ENCODE measurements at regions not wholly inside any gene's neighbourhood (a gene's known extent, or its start where the extent isn't known, plus 50 kb on each side); places are given as distances from the start of the nearest gene placed in this dataset.

GRCh38 chr10:7100032-7100702 lies 310.7 kb downstream of the SFMBT2 start:
- WGBS (ENCODE audit: insufficient coverage), result 75% methylated on average over 1 of the region's 8 CpGs
- CTCF ChIA-PET, result no interaction called here
- Histone ChIP-seq H3K27me3 (replicated peaks in 1 of 2; ENCODE audit: control insufficient read depth in 2 of 2, extremely low read depth in 1 of 2, insufficient read depth in 2 of 2, low read length in 1 of 2) (no peaks in the 10 kb centered on the region), H3K27ac (ENCODE audit: low read length) (no peak overlapping the region), H3K4me3 (ENCODE audit: control insufficient read depth in 1 of 2, extremely low read depth in 1 of 2, low read length in 1 of 2) (no peak overlapping the region), H3K4me1 (ENCODE audit: control insufficient read depth in 1 of 2, extremely low read depth in 1 of 2, insufficient read depth in 2 of 2, low read length in 2 of 2) (no peaks in the 10 kb centered on the region), H3K36me3 (ENCODE audit: control insufficient read depth in 2 of 2, extremely low read depth in 1 of 2, insufficient read depth in 1 of 2, low read length in 1 of 2) (no peaks in the 10 kb centered on the region), H3K9me3 (no peaks in the 10 kb centered on the region)
- no peaks in the 10 kb centered on the region for H3K4me1 Mint-ChIP-seq
- POLR2A ChIA-PET, result no interaction called here
- ATAC-seq (replicated peaks in 1 of 4), result no peak
- no peaks in the 10 kb centered on the region for H3K27me3 Mint-ChIP-seq
- H3K27ac Mint-ChIP-seq, result no peak overlapping the region
- no peak for DNase-seq
- H3K36me3 Mint-ChIP-seq, result no peaks in the 10 kb centered on the region
- no peak overlapping the region for H3K4me3 Mint-ChIP-seq
- peaks cover 0 to 5% (median 0%) of the 10 kb centered on the region in 3 donors for H3K9me3 Mint-ChIP-seq

- 79% methylated on average over 2 of the region's 3 CpGs for WGBS (ENCODE audit: insufficient coverage)
- Histone ChIP-seq H3K27me3 (replicated peaks in 1 of 2; ENCODE audit: control insufficient read depth in 2 of 2, extremely low read depth in 1 of 2, insufficient read depth in 2 of 2, low read length in 1 of 2) (no peaks in the 10 kb centered on the region), H3K9me3 (no peaks in the 10 kb centered on the region), H3K4me3 (ENCODE audit: control insufficient read depth in 1 of 2, extremely low read depth in 1 of 2, low read length in 1 of 2) (no peak overlapping the region), H3K27ac (ENCODE audit: low read length) (no peak overlapping the region), H3K36me3 (ENCODE audit: control insufficient read depth in 2 of 2, extremely low read depth in 1 of 2, insufficient read depth in 1 of 2, low read length in 1 of 2) (no peaks in the 10 kb centered on the region), H3K4me1 (ENCODE audit: control insufficient read depth in 1 of 2, extremely low read depth in 1 of 2, insufficient read depth in 2 of 2, low read length in 2 of 2) (no peaks in the 10 kb centered on the region)
- Mint-ChIP-seq H3K27ac (no peak overlapping the region), H3K4me3 (no peak overlapping the region), H3K27me3 (no peaks in the 10 kb centered on the region), H3K4me1 (no peaks in the 10 kb centered on the region), H3K9me3 (no peaks in the 10 kb centered on the region), H3K36me3 (no peaks in the 10 kb centered on the region)
- no peak for DNase-seq
- CTCF ChIA-PET, result no interaction called here
- POLR2A ChIA-PET, result no interaction called here
- ATAC-seq (replicated peaks in 1 of 4), result no peak
Measured at GRCh38 chr10:7098160-7098762, 312.6 kb downstream of the SFMBT2 start.

- ATAC-seq (replicated peaks in 1 of 4) (no peak), DNase-seq (no peak)
- H3K36me3 Mint-ChIP-seq, result no peaks in the 10 kb centered on the region
- H3K4me3 Mint-ChIP-seq, result no peak overlapping the region
- no peaks in the 10 kb centered on the region for H3K4me1 Mint-ChIP-seq
- Histone ChIP-seq H3K9me3 (no peaks in the 10 kb centered on the region), H3K27me3 (replicated peaks in 1 of 2; ENCODE audit: control insufficient read depth in 2 of 2, extremely low read depth in 1 of 2, insufficient read depth in 2 of 2, low read length in 1 of 2) (no peaks in the 10 kb centered on the region), H3K27ac (ENCODE audit: low read length) (no peak overlapping the region), H3K4me3 (ENCODE audit: control insufficient read depth in 1 of 2, extremely low read depth in 1 of 2, low read length in 1 of 2) (no peak overlapping the region), H3K4me1 (ENCODE audit: control insufficient read depth in 1 of 2, extremely low read depth in 1 of 2, insufficient read depth in 2 of 2, low read length in 2 of 2) (no peaks in the 10 kb centered on the region), H3K36me3 (ENCODE audit: control insufficient read depth in 2 of 2, extremely low read depth in 1 of 2, insufficient read depth in 1 of 2, low read length in 1 of 2) (no peaks in the 10 kb centered on the region)
- no peaks in the 10 kb centered on the region for H3K27me3 Mint-ChIP-seq
- no peaks in the 10 kb centered on the region for H3K9me3 Mint-ChIP-seq
- CTCF ChIA-PET, result no interaction called here
- no peak overlapping the region for H3K27ac Mint-ChIP-seq
- POLR2A ChIA-PET, result no interaction called here
- 83% methylated on average over 2 of the region's 6 CpGs for whole genome bisulfite sequencing (ENCODE audit: insufficient coverage)
Measured at GRCh38 chr10:7094781-7095180, 316.1 kb downstream of the SFMBT2 start.

- H3K27ac ChIP-seq (ENCODE audit: low read length), result no peak overlapping the region
- CTCF ChIA-PET, result no interaction called here
Measured at GRCh38 chr10:7093368-7093767, 317.5 kb downstream of the SFMBT2 start.

GRCh38 chr10:7092603-7093002 lies 318.2 kb downstream of the SFMBT2 start:
- DNase-seq, result no peak
- 96% methylated on average over 2 of the region's 7 CpGs for WGBS (ENCODE audit: insufficient coverage)
- Mint-ChIP-seq H3K9me3 (no peaks in the 10 kb centered on the region), H3K4me1 (no peaks in the 10 kb centered on the region), H3K4me3 (no peak overlapping the region), H3K36me3 (no peaks in the 10 kb centered on the region), H3K27me3 (no peaks in the 10 kb centered on the region), H3K27ac (no peak overlapping the region)
- Histone ChIP-seq H3K4me1 (ENCODE audit: control insufficient read depth in 1 of 2, extremely low read depth in 1 of 2, insufficient read depth in 2 of 2, low read length in 2 of 2) (no peaks in the 10 kb centered on the region), H3K27me3 (replicated peaks in 1 of 2; ENCODE audit: control insufficient read depth in 2 of 2, extremely low read depth in 1 of 2, insufficient read depth in 2 of 2, low read length in 1 of 2) (no peaks in the 10 kb centered on the region), H3K9me3 (no peaks in the 10 kb centered on the region), H3K4me3 (ENCODE audit: control insufficient read depth in 1 of 2, extremely low read depth in 1 of 2, low read length in 1 of 2) (no peak overlapping the region), H3K27ac (ENCODE audit: low read length) (no peak overlapping the region), H3K36me3 (ENCODE audit: control insufficient read depth in 2 of 2, extremely low read depth in 1 of 2, insufficient read depth in 1 of 2, low read length in 1 of 2) (no peaks in the 10 kb centered on the region)
- ChIA-PET POLR2A (interaction anchor here in 1 of 2 donors (0.6 kb wide), 1 partner anchor 171 kb away, joined by 3 read pairs; no protein-coding TSS in a partner anchor), CTCF (interaction anchor here (0.6 kb wide), 2 partner anchors 12 to 80 kb away, joined by 3 to 4 read pairs; no protein-coding TSS in a partner anchor)
- no peak for ATAC-seq (replicated peaks in 1 of 4)

More at GRCh38 chr10:7093368-7093767, 317.5 kb downstream of the SFMBT2 start:
- H3K27me3 Mint-ChIP-seq, result no peaks in the 10 kb centered on the region
- no peak overlapping the region for H3K27ac Mint-ChIP-seq
- ATAC-seq (replicated peaks in 1 of 4) (no peak), DNase-seq (no peak)
- H3K9me3 ChIP-seq, result no peaks in the 10 kb centered on the region
- H3K4me3 ChIP-seq (ENCODE audit: control insufficient read depth in 1 of 2, extremely low read depth in 1 of 2, low read length in 1 of 2), result no peak overlapping the region
- no peaks in the 10 kb centered on the region for H3K36me3 Mint-ChIP-seq
- H3K4me1 Mint-ChIP-seq, result no peaks in the 10 kb centered on the region
- POLR2A ChIA-PET, result no interaction called here
- no peaks in the 10 kb centered on the region for H3K27me3 ChIP-seq (replicated peaks in 1 of 2; ENCODE audit: control insufficient read depth in 2 of 2, extremely low read depth in 1 of 2, insufficient read depth in 2 of 2, low read length in 1 of 2)
- no peaks in the 10 kb centered on the region for H3K4me1 ChIP-seq (ENCODE audit: control insufficient read depth in 1 of 2, extremely low read depth in 1 of 2, insufficient read depth in 2 of 2, low read length in 2 of 2)
- H3K36me3 ChIP-seq (ENCODE audit: control insufficient read depth in 2 of 2, extremely low read depth in 1 of 2, insufficient read depth in 1 of 2, low read length in 1 of 2), result no peaks in the 10 kb centered on the region
- H3K9me3 Mint-ChIP-seq, result no peaks in the 10 kb centered on the region
- no peak overlapping the region for H3K4me3 Mint-ChIP-seq
- WGBS (ENCODE audit: insufficient coverage), result 100% methylated on average over 2 of the region's 5 CpGs

- Mint-ChIP-seq H3K9me3 (no peaks in the 10 kb centered on the region), H3K27me3 (no peaks in the 10 kb centered on the region), H3K4me3 (no peak overlapping the region), H3K4me1 (no peaks in the 10 kb centered on the region), H3K36me3 (no peaks in the 10 kb centered on the region), H3K27ac (no peak overlapping the region)
- ChIA-PET CTCF (no interaction called here), POLR2A (interaction anchor here (0.6 to 0.7 kb wide), 3 partner anchors 116 to 924 kb away, joined by 3 to 4 read pairs (median 3); no protein-coding TSS in a partner anchor)
- Histone ChIP-seq H3K4me1 (ENCODE audit: control insufficient read depth in 1 of 2, extremely low read depth in 1 of 2, insufficient read depth in 2 of 2, low read length in 2 of 2) (no peaks in the 10 kb centered on the region), H3K9me3 (no peaks in the 10 kb centered on the region), H3K27me3 (replicated peaks in 1 of 2; ENCODE audit: control insufficient read depth in 2 of 2, extremely low read depth in 1 of 2, insufficient read depth in 2 of 2, low read length in 1 of 2) (peaks cover 0 to 1% of the 10 kb centered on the region in 2 experiments), H3K27ac (ENCODE audit: low read length) (no peak overlapping the region), H3K4me3 (ENCODE audit: control insufficient read depth in 1 of 2, extremely low read depth in 1 of 2, low read length in 1 of 2) (no peak overlapping the region), H3K36me3 (ENCODE audit: control insufficient read depth in 2 of 2, extremely low read depth in 1 of 2, insufficient read depth in 1 of 2, low read length in 1 of 2) (no peaks in the 10 kb centered on the region)
- WGBS (ENCODE audit: insufficient coverage), result 100% methylated on average over 1 of the region's 5 CpGs
- ATAC-seq (replicated peaks in 1 of 4) (no peak), DNase-seq (no peak)
Measured at GRCh38 chr10:7090529-7090928, 320.3 kb downstream of the SFMBT2 start.

Measured in T-cell (primary cell).